Transverse colon (tissue), 4 donors: ENCODE measurements at regions not wholly inside any gene's neighbourhood (a gene's known extent, or its start where the extent isn't known, plus 50 kb on each side); places are given as distances from the start of the nearest gene placed in this dataset.

Experiments used
- DNase-seq: peaks from one replicate; pipeline ENCODE4 v3.0.0-alpha.2; 2019
- H3K27ac ChIP-seq, 4 donors: fragments of 200-600 bp; sonication (generic); 2 replicates each; pipeline ENCODE4 v1.5.1; 2016 to 2018; ENCODE audit warnings: inconsistent platforms in 4 of 4
- H3K27me3 ChIP-seq: fragments of 200-600 bp; sonication (generic); 2 replicates; pipeline ENCODE4 v1.5.1; 2017; ENCODE audit warnings: inconsistent platforms
- H3K36me3 ChIP-seq, 4 donors: fragments of 200-600 bp; sonication (generic); 2 replicates each; pipeline ENCODE4 v1.5.1; 2017 to 2019; ENCODE audit warnings: inconsistent platforms in 4 of 4
- H3K4me1 ChIP-seq, 4 donors: fragments of 200-600 bp; sonication (generic); 2 replicates each; pipeline ENCODE4 v1.5.1; 2017 to 2020; ENCODE audit warnings: inconsistent platforms in 4 of 4
- H3K4me3 ChIP-seq, 4 donors: fragments of 200-600 bp; sonication (generic); 1 replicate in 1 of 4; 2 replicates in 3 of 4; pipeline versions ENCODE4 v1.5.1 to v1.6.1; 2017 to 2019; ENCODE audit warnings: inconsistent platforms in 4 of 4
- H3K9me3 ChIP-seq, 2 donors: fragments of 200-600 bp; sonication (generic); 2 replicates each; pipeline ENCODE4 v1.5.1; 2017 to 2019; ENCODE audit warnings: inconsistent platforms in 2 of 2
- CTCF ChIP-seq, 5 experiments: fragments of 200-600 bp in 3 of 5; fragments of 450-650 bp in 2 of 5; sonication (generic) in 3 of 5; IDR thresholded peaks; 1 replicate in 2 of 5; 2 replicates in 3 of 5; pipeline ENCODE4 v1.5.1; 2016 to 2017; ENCODE audit warnings: antibody characterized with exemption in 5 of 5, inconsistent platforms in 3 of 5, mild to moderate bottlenecking in 2 of 5, moderate library complexity in 1 of 5
- EP300 ChIP-seq: sonication (generic); formaldehyde crosslinking; IDR thresholded peaks from one replicate; pipeline ENCODE4 v1.6.1; 2017; ENCODE audit warnings: antibody characterized with exemption, low read depth
- POLR2A ChIP-seq: fragments of 450-650 bp; IDR thresholded peaks from one replicate; pipeline ENCODE4 v1.6.1; 2016; ENCODE audit warnings: antibody characterized with exemption, mild to moderate bottlenecking, moderate library complexity
- POLR2AphosphoS5 ChIP-seq, 3 donors: sonication (generic); formaldehyde crosslinking; IDR thresholded peaks; one replicate each; pipeline ENCODE4 v1.6.1; 2016; ENCODE audit warnings: antibody characterized with exemption in 3 of 3
- WGBS, 2 donors: methylation state at CpG; one replicate each; pipeline ENCODE4 v1.1.5; 2018; ENCODE audit warnings: low coverage in 1 of 2; 5-methylcytosine and 5-hydroxymethylcytosine counted together
- in situ Hi-C, 4 donors: fragments of 200-750 bp; cut with MboI; loops; one replicate each; pipeline versions ENCODE4 v1.15.0 to v1.15.1; 2017; ENCODE audit warnings: low sequenced_read_pairs in 3 of 4, low pct_ligation_motif_present in 1 of 4, low pct_unique_long_range_greater_than_20kb in 1 of 4
- intact Hi-C: fragments of 100-400 bp; cut with DNase I; formaldehyde crosslinking; loops from one replicate; pipeline ENCODE4 v1.15.1; 2023; ENCODE audit warnings: low total_unique reads

- H3K27me3 ChIP-seq, result no peaks in the 10 kb centered on the region
- no peaks in the 10 kb centered on the region for H3K36me3 ChIP-seq
- no peak for DNase-seq
- H3K4me1 ChIP-seq, result no peaks in the 10 kb centered on the region
- H3K4me3 ChIP-seq, result no peak overlapping the region
- H3K27ac ChIP-seq, result no peak overlapping the region
- no peaks in the 10 kb centered on the region for H3K9me3 ChIP-seq
- TF ChIP-seq EP300 (no peak), POLR2A (no peak), CTCF (IDR thresholded peaks at IDR 0.05) (no peak), POLR2AphosphoS5 (IDR thresholded peaks at IDR 0.05) (no peak)
- intact Hi-C loops, result no loop called here
- in situ Hi-C loops, result no loop called here
- 38 to 61% methylated on average over 2 to 3 of the region's 3 CpGs for WGBS, 2 donors
Observed at GRCh38 chr11:111018566-111018965, 227.0 kb upstream of the POU2AF2 start.

- 91 to 92% methylated on average over 3 of the region's 3 CpGs for WGBS, 2 donors
- intact Hi-C loops (no loop called here), in situ Hi-C loops (no loop called here)
- H3K9me3 ChIP-seq, result no peaks in the 10 kb centered on the region
- H3K4me1 ChIP-seq, result no peaks in the 10 kb centered on the region
- no peak for TF ChIP-seq CTCF (IDR thresholded peaks at IDR 0.05)
- TF ChIP-seq POLR2AphosphoS5 (IDR thresholded peaks at IDR 0.05), result no peak
- TF ChIP-seq POLR2A, result no peak
- no peak for TF ChIP-seq EP300
- H3K27me3 ChIP-seq, result no peaks in the 10 kb centered on the region
- no peak for DNase-seq
- H3K36me3 ChIP-seq, result no peaks in the 10 kb centered on the region
- H3K27ac ChIP-seq, result no peak overlapping the region
- H3K4me3 ChIP-seq, result no peak overlapping the region
Observed at GRCh38 chr11:111012491-111012890, 233.0 kb upstream of the POU2AF2 start.

GRCh38 chr11:111011275-111011594 is 234.3 kb upstream of the POU2AF2 start:
- Histone ChIP-seq H3K4me3 (no peak overlapping the region), H3K4me1 (no peaks in the 10 kb centered on the region), H3K9me3 (no peaks in the 10 kb centered on the region), H3K36me3 (no peaks in the 10 kb centered on the region), H3K27ac (no peak overlapping the region), H3K27me3 (no peaks in the 10 kb centered on the region)
- no peak for TF ChIP-seq POLR2AphosphoS5 (IDR thresholded peaks at IDR 0.05)
- no peak for TF ChIP-seq CTCF (IDR thresholded peaks at IDR 0.05)
- no peak for TF ChIP-seq EP300
- no peak for TF ChIP-seq POLR2A
- intact Hi-C loops (no loop called here), in situ Hi-C loops (no loop called here)
- DNase-seq, result no peak

- Histone ChIP-seq H3K4me1 (no peaks in the 10 kb centered on the region), H3K36me3 (no peaks in the 10 kb centered on the region), H3K4me3 (no peak overlapping the region), H3K9me3 (no peaks in the 10 kb centered on the region), H3K27ac (no peak overlapping the region), H3K27me3 (no peaks in the 10 kb centered on the region)
- DNase-seq, result no peak
- intact Hi-C loops, result no loop called here
- in situ Hi-C loops, result no loop called here
- WGBS, 2 donors, result 70 to 87% methylated on average over 6 of the region's 6 CpGs
- no peak for TF ChIP-seq POLR2A
- no peak for TF ChIP-seq POLR2AphosphoS5 (IDR thresholded peaks at IDR 0.05)
- TF ChIP-seq EP300, result no peak
- TF ChIP-seq CTCF (IDR thresholded peaks at IDR 0.05), result no peak
Observed at GRCh38 chr11:111010391-111011274, 234.9 kb upstream of the POU2AF2 start.
